DMS153 treated with DMSO at 0.1 percent for 48 hours (cell line): ENCODE measurements at regions not wholly inside any gene's neighbourhood (a gene's known extent, or its start where the extent isn't known, plus 50 kb on each side); places are given as distances from the start of the nearest gene placed in this dataset.
A peak's percentile ranks its signal among the peaks of the same experiment; 100 is the strongest.

Source experiments
- DNase-seq: peaks from one replicate; lab custom pipeline; 2025; ENCODE audit not compliant: unreplicated experiment; lab: John Stamatoyannopoulos, UW

GRCh38 chr1:209457401-209458125, 126.0 kb upstream of the CAMK1G start:
- no peak for DNase-seq

GRCh38 chr1:209458921-209459320, 124.6 kb upstream of the CAMK1G start:
- no peak for DNase-seq

- no peak for DNase-seq
Measured at GRCh38 chr1:209461168-209461567, 122.3 kb upstream of the CAMK1G start.

GRCh38 chr1:209462433-209462832, 121.1 kb upstream of the CAMK1G start:
- no peak for DNase-seq

- no peak for DNase-seq
Measured at GRCh38 chr1:209463441-209463840, 120.1 kb upstream of the CAMK1G start.

GRCh38 chr1:209473025-209473424, 110.5 kb upstream of the CAMK1G start:
- DNase-seq: no peak

GRCh38 chr1:209480345-209480744, 103.2 kb upstream of the CAMK1G start:
- no peak for DNase-seq

- DNase-seq: no peak
Measured at GRCh38 chr1:209483691-209484090, 99.8 kb upstream of the CAMK1G start.

- no peak for DNase-seq
Measured at GRCh38 chr1:209484429-209484828, 99.1 kb upstream of the CAMK1G start.

GRCh38 chr1:209485167-209485566, 98.3 kb upstream of the CAMK1G start:
- DNase-seq: peak; percentile 67

GRCh38 chr1:209485751-209486150, 97.8 kb upstream of the CAMK1G start:
- DNase-seq: no peak

- no peak for DNase-seq
Measured at GRCh38 chr1:209486861-209487593, 96.5 kb upstream of the CAMK1G start.

GRCh38 chr1:209490013-209490412, 93.5 kb upstream of the CAMK1G start:
- DNase-seq: peak; percentile 25

- DNase-seq: no peak
Measured at GRCh38 chr1:209491031-209491430, 92.5 kb upstream of the CAMK1G start.

GRCh38 chr1:209491496-209491895, 92.0 kb upstream of the CAMK1G start:
- DNase-seq: no peak

GRCh38 chr1:209491897-209492296, 91.6 kb upstream of the CAMK1G start:
- no peak for DNase-seq

GRCh38 chr1:209493559-209493958, 90.0 kb upstream of the CAMK1G start:
- no peak for DNase-seq

GRCh38 chr1:209497729-209498128, 85.8 kb upstream of the CAMK1G start:
- no peak for DNase-seq

GRCh38 chr1:209500993-209501392, 82.5 kb upstream of the CAMK1G start:
- DNase-seq: no peak

GRCh38 chr1:209503196-209503595, 80.3 kb upstream of the CAMK1G start:
- DNase-seq: no peak

- no peak for DNase-seq
Measured at GRCh38 chr1:209504571-209504970, 78.9 kb upstream of the CAMK1G start.

- DNase-seq: no peak
Measured at GRCh38 chr1:209505044-209505443, 78.5 kb upstream of the CAMK1G start.

- DNase-seq: no peak
Measured at GRCh38 chr1:209506101-209506500, 77.4 kb upstream of the CAMK1G start.
